DND-41 (cell line): ENCODE measurements at regions not wholly inside any gene's neighbourhood (a gene's known extent, or its start where the extent isn't known, plus 50 kb on each side); places are given as distances from the start of the nearest gene placed in this dataset.

ENCODE experiments used
- ATAC-seq: fragments of 200-7000 bp; cut with Tn5 transposase; 3 replicates; pipeline ENCODE4 v1.9.1; 2021; ENCODE audit warnings: low read depth; ENCODE audit not compliant: insufficient read depth
- DNase-seq: peaks from one replicate; pipeline ENCODE4 v3.0.0-alpha.2; 2020
- H2AFZ ChIP-seq: 2 replicates; pipeline ENCODE4 v1.6.0; 2012; ENCODE audit warnings: low read depth, low read length
- H3K27ac ChIP-seq: 2 replicates; pipeline ENCODE4 v1.5.1; 2012; ENCODE audit warnings: low read length, inconsistent platforms
- H3K27me3 ChIP-seq: fragments of 200-600 bp; sonication (generic); 2 replicates; pipeline ENCODE4 v1.6.0; 2012; ENCODE audit warnings: low read length, mild to moderate bottlenecking, inconsistent platforms; ENCODE audit not compliant: insufficient read depth, poor library complexity
- H3K36me3 ChIP-seq: 2 replicates; pipeline ENCODE4 v1.5.1; 2012; ENCODE audit warnings: low read length, inconsistent platforms; ENCODE audit not compliant: insufficient read depth
- H3K4me1 ChIP-seq: 2 replicates; pipeline ENCODE4 v1.5.1; 2012; ENCODE audit warnings: mild to moderate bottlenecking, low read length; ENCODE audit not compliant: insufficient read depth
- H3K4me2 ChIP-seq: 2 replicates; pipeline ENCODE4 v1.6.0; 2012; ENCODE audit warnings: mild to moderate bottlenecking, moderate library complexity, low read length, inconsistent platforms; ENCODE audit not compliant: insufficient read depth
- H3K4me3 ChIP-seq, 2 experiments: fragments of 200-600 bp in 1 of 2; shearing (Covaris generic) in 1 of 2; 2 replicates each; pipeline ENCODE4 v1.5.1; 2012 to 2016; ENCODE audit warnings: inconsistent platforms in 2 of 2, low read length in 2 of 2, mild to moderate bottlenecking in 2 of 2, low read depth in 1 of 2, moderate library complexity in 1 of 2
- H3K79me2 ChIP-seq: 2 replicates; pipeline ENCODE4 v1.6.0; 2012; ENCODE audit warnings: low read length, inconsistent platforms; ENCODE audit not compliant: insufficient read depth
- H3K9ac ChIP-seq: 2 replicates; pipeline ENCODE4 v1.6.0; 2012; ENCODE audit warnings: low read depth, mild to moderate bottlenecking, inconsistent platforms, low read length, moderate library complexity
- H3K9me3 ChIP-seq: 2 replicates; pipeline ENCODE4 v1.5.1; 2012; ENCODE audit warnings: low read length, moderate library complexity, mild to moderate bottlenecking, inconsistent platforms; ENCODE audit not compliant: insufficient read depth, severe bottlenecking
- H4K20me1 ChIP-seq: 2 replicates; pipeline ENCODE4 v1.6.0; 2012; ENCODE audit warnings: low read length; ENCODE audit not compliant: insufficient read depth
- CTCF ChIP-seq: IDR thresholded peaks from 2 replicates; pipeline ENCODE4 v1.5.1; 2012; ENCODE audit warnings: borderline replicate concordance, low read length, moderate library complexity, mild to moderate bottlenecking; ENCODE audit not compliant: poor library complexity, severe bottlenecking; ENCODE audit errors: extremely low read depth
- EZH2 ChIP-seq: IDR thresholded peaks from 3 replicates; pipeline ENCODE4 v1.6.1; 2012; ENCODE audit warnings: borderline replicate concordance, low read depth, mild to moderate bottlenecking, moderate library complexity, low read length, inconsistent platforms; ENCODE audit not compliant: severe bottlenecking

GRCh38 chr16:51550800-51551347 is 399.8 kb upstream of the SALL1 start:
- Histone ChIP-seq H2AFZ (no peak overlapping the region), H3K4me2 (no peak overlapping the region), H3K27ac (no peak overlapping the region), H3K36me3 (no peaks in the 10 kb centered on the region), H3K79me2 (no peaks in the 10 kb centered on the region), H3K9ac (no peak overlapping the region), H3K4me3 (no peak overlapping the region), H3K27me3 (no peaks in the 10 kb centered on the region), H3K4me1 (no peaks in the 10 kb centered on the region), H4K20me1 (no peaks in the 10 kb centered on the region), H3K9me3 (no peaks in the 10 kb centered on the region)
- no peak for TF ChIP-seq EZH2
- TF ChIP-seq CTCF: no peak
- DNase-seq (no peak), ATAC-seq (no peak)

DNA sequence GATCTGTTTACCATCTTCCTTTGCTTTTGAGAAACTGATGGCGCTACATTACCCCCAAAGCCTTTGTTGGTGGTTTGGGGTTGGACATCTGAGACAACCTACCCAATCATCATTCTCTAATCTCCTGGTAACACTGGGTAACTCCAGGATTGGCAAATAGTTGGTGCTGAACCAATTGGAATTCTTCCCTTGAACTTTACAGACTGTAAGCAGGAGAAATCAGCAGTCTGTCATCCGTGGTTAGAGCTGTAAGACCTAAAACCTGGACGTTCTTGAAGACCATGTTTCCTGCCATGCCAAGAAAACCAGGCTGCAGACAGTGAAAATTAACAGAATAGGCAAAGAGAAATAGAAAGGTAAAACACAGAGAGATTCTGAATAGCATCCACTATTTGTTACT is 398.8 kb upstream of the SALL1 start:
- no peaks in the 10 kb centered on the region for H4K20me1 ChIP-seq
- ATAC-seq (no peak), DNase-seq (no peak)
- no peaks in the 10 kb centered on the region for H3K36me3 ChIP-seq
- H3K4me1 ChIP-seq: no peaks in the 10 kb centered on the region
- no peaks in the 10 kb centered on the region for H3K27me3 ChIP-seq
- no peak overlapping the region for H3K27ac ChIP-seq
- no peak overlapping the region for H3K9ac ChIP-seq
- no peaks in the 10 kb centered on the region for H3K9me3 ChIP-seq
- no peak overlapping the region for H2AFZ ChIP-seq
- no peaks in the 10 kb centered on the region for H3K79me2 ChIP-seq
- no peak overlapping the region for H3K4me2 ChIP-seq
- TF ChIP-seq EZH2 (no peak), CTCF (no peak)
- no peak overlapping the region for H3K4me3 ChIP-seq

DNA sequence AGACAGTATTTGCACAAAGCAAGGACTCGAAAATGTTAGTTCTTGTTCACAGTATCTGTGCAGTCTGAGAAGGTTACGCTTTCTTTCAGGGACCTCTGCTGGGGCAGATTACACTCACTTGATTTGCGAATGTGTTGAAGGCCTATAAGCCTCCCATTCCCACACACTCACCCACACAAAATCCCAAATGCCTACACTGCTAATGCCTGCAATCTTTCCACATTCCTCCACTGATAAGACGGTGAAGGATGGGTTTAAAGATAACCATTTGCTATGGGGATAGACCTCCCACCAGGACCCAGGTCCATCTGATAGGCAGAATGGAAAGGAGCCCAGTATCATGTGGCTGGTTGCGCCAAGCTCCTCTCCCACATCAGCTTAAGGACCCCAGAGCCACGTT is 394.9 kb upstream of the SALL1 start:
- Histone ChIP-seq H3K4me2 (no peak overlapping the region), H2AFZ (no peak overlapping the region), H3K79me2 (no peaks in the 10 kb centered on the region), H3K27me3 (no peaks in the 10 kb centered on the region), H3K27ac (no peak overlapping the region), H3K4me1 (no peaks in the 10 kb centered on the region), H3K9me3 (no peaks in the 10 kb centered on the region), H3K9ac (no peak overlapping the region), H4K20me1 (no peaks in the 10 kb centered on the region), H3K36me3 (no peaks in the 10 kb centered on the region), H3K4me3 (no peak overlapping the region)
- TF ChIP-seq EZH2: no peak
- TF ChIP-seq CTCF: no peak
- no peak for DNase-seq
- ATAC-seq: no peak
